ENCODE measurements at regions not wholly inside any gene's neighbourhood (a gene's known extent, or its start where the extent isn't known, plus 50 kb on each side); places are given as distances from the start of the nearest gene placed in this dataset.
"Not testable (repeated sequence)": the region's sequence is repeated elsewhere in the genome, so short reads cannot be mapped to it uniquely, and the experiment has no call there.

DNA sequence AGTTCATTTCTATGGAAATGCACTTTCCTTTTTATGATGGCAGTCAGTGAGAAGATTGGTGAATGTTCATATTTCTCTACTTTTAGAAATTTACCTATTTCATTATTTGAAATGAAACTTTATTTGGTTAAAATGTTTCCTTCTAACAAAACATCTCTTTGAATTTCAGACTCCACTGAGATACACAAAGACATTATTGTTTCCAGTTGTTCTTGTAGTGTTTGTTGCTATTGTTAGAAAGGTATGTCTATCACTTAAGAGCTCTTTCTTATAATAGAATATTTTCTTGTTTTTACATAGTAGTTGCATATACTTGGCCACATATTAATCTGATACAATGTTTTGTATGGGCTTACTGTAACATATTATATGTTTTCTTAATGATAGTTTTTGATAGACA lies 76.8 kb downstream of the KBTBD2 start:
- not testable (repeated sequence) for TF ChIP-seq JUND (IDR thresholded peaks at IDR 0.05); ATF3 (IDR thresholded peaks at IDR 0.05); ZBTB33 (IDR thresholded peaks at IDR 0.05); HNF4A (conservative IDR thresholded peaks at IDR 0.05); TAF1 (conservative IDR thresholded peaks at IDR 0.05); RAD21 (IDR thresholded peaks at IDR 0.05); SP1 (IDR thresholded peaks at IDR 0.05); FOXA1 (IDR thresholded peaks at IDR 0.05); MAX (IDR thresholded peaks at IDR 0.05)
- TF ChIP-seq, protein P1, sequence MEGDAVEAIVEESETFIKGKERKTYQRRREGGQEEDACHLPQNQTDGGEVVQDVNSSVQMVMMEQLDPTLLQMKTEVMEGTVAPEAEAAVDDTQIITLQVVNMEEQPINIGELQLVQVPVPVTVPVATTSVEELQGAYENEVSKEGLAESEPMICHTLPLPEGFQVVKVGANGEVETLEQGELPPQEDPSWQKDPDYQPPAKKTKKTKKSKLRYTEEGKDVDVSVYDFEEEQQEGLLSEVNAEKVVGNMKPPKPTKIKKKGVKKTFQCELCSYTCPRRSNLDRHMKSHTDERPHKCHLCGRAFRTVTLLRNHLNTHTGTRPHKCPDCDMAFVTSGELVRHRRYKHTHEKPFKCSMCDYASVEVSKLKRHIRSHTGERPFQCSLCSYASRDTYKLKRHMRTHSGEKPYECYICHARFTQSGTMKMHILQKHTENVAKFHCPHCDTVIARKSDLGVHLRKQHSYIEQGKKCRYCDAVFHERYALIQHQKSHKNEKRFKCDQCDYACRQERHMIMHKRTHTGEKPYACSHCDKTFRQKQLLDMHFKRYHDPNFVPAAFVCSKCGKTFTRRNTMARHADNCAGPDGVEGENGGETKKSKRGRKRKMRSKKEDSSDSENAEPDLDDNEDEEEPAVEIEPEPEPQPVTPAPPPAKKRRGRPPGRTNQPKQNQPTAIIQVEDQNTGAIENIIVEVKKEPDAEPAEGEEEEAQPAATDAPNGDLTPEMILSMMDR (IDR thresholded peaks at IDR 0.05; ENCODE audit: low read depth, low read length, missing input control) = not testable (repeated sequence)
- TF ChIP-seq, protein P2, sequence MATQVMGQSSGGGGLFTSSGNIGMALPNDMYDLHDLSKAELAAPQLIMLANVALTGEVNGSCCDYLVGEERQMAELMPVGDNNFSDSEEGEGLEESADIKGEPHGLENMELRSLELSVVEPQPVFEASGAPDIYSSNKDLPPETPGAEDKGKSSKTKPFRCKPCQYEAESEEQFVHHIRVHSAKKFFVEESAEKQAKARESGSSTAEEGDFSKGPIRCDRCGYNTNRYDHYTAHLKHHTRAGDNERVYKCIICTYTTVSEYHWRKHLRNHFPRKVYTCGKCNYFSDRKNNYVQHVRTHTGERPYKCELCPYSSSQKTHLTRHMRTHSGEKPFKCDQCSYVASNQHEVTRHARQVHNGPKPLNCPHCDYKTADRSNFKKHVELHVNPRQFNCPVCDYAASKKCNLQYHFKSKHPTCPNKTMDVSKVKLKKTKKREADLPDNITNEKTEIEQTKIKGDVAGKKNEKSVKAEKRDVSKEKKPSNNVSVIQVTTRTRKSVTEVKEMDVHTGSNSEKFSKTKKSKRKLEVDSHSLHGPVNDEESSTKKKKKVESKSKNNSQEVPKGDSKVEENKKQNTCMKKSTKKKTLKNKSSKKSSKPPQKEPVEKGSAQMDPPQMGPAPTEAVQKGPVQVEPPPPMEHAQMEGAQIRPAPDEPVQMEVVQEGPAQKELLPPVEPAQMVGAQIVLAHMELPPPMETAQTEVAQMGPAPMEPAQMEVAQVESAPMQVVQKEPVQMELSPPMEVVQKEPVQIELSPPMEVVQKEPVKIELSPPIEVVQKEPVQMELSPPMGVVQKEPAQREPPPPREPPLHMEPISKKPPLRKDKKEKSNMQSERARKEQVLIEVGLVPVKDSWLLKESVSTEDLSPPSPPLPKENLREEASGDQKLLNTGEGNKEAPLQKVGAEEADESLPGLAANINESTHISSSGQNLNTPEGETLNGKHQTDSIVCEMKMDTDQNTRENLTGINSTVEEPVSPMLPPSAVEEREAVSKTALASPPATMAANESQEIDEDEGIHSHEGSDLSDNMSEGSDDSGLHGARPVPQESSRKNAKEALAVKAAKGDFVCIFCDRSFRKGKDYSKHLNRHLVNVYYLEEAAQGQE (IDR thresholded peaks at IDR 0.05) = not testable (repeated sequence)
